HG02642 (cell line): ENCODE measurements at regions not wholly inside any gene's neighbourhood (a gene's known extent, or its start where the extent isn't known, plus 50 kb on each side); places are given as distances from the start of the nearest gene placed in this dataset.

Source experiments
- ATAC-seq: cut with Tn5 transposase; IDR thresholded peaks from one replicate; pipeline ENCODE4 v1.9.1; 2021; ENCODE audit warnings: mild to moderate bottlenecking; ENCODE audit not compliant: unreplicated experiment, poor library complexity

DNA sequence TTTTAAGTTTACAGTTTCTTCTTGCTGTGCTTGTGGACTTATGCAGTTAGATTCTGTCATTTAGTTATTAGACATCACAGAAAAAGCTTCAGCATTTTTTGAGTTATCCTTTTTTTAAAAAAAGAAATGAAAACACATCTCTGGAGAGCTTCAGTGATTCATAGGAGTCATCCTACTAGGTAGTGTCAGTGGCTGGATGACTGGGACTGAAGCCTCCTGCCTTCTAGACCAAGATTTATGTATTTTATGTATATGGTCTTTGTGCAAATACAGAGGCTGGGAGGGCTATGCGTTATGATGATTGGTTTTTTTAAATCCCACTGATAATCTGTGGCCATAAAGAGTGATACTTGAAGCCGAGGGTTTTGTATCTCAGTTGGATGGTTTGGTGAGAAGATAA lies 125.9 kb upstream of the JAG1 start:
- ATAC-seq = no peak

DNA sequence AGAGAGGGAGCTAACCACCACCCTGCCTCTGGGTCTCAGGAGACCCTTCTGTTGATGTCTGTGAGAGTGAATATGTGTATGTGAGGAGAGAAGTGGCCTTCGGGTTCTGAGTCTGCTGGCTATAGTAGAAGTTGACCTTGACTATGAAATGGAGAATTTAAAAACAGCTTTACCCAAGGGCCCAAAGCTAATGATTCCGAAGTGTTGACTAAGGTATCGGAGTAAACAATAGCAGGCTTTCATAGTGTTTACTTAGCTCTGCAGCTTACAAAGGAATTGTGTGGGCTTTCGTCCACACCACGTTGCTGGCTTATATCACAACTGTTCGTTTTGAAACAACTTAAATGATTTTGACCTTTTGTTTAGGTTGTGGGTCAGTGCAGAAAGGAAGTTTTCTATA lies 126.5 kb upstream of the JAG1 start:
- no peak for ATAC-seq

DNA sequence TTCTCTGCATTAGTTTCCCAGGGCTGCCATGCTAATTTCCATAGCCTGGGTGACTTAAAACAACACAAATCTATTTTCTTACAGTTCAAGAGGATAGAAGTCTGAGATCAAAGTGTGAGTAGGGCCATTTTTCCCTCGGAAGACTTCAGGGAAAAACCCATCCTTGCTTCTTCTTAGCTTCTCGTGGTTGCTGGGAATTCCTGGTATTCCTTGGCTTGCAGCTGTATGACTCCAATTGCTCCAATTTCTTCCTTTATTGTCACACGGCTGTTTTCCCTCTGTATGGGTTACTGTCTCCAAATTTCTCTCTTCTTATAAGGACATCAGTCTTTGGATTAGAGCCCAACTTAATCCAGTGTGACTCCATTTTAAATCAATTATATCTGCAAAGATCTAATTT lies 128.4 kb upstream of the JAG1 start:
- no peak for ATAC-seq

DNA sequence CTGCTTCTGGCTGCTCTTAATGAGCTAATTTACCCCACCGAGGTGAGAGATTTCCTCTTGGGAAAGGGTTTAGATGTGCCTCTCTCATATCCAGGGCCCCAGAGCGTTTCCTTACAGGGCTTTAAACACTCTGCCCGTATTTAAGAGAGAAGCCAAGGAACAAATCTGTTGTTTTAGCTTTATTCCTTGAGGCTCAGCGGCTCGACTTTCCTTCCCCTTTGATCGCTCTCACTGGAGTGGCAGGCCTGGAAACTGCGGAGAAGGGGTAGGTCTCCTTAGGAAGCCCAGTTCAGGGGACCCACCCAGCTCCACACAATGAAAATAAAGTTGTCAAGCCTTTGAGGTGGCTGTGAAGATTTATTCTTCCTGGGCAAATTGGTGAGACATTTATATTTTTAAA lies 132.0 kb upstream of the JAG1 start:
- ATAC-seq = no peak

DNA sequence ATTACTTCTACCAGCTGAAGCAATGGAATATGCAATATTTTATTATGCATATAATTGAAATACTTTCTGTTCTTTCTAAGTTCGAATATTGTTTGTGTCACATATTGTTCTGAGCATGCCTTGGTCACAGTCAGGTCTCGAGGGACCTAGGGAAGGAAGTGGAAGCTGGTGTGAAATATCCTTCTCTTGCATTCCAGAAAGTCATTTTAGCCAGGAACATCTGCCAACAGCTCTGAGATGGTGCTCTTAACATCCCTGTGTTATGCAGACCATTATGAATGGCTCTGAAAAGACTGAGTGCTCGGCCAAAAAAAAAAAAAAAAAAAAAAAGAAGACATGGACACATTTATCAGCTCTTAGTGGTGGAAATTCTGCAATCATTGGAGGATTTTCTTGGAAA lies 132.7 kb upstream of the JAG1 start:
- ATAC-seq = no peak

DNA sequence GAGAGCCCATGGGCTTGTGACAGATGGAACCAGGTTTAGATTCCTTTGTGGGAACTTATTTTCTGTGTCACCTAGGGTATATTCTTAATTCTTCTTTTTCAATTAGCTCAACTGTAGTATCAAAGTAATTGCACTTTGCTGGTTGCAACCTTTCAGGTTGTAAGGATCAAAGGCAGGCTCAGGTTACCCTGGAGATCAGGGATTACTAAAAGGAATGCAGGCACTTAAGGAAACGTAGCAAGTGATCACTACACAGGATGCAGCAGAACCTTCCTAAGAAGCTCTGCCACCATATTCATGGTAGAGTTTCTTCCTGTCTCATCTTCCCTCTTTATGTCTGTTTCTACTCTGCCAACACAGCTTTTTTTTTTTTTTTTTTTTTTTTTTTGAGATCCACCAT lies 133.2 kb upstream of the JAG1 start:
- ATAC-seq = no peak

DNA sequence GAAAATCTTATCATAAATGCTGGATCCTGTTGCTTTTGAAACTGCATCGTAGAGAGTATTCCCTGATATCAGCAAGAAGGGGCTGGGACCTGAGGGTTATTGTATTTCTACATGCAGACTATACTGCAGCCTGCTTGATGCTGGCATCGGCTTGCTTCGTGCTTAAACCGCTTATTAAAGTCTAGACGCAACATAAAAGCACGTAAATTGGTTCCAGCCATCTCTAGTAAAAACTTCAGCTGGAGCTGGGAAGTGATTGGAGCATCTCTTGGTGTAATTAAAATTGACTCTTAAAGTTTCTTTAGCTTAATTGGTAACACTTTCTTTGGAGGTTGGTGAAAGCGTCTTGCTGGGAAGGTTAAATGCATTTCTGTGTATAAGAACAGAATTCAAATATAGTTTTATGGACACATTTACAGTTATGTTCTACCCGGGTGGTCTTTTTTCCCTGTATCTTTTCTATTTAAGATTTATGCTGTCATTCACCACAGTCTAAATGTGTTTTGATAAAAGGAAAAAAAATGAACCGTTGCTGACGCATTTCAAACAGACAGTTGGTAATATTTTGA lies 139.0 kb upstream of the JAG1 start:
- no peak for ATAC-seq

DNA sequence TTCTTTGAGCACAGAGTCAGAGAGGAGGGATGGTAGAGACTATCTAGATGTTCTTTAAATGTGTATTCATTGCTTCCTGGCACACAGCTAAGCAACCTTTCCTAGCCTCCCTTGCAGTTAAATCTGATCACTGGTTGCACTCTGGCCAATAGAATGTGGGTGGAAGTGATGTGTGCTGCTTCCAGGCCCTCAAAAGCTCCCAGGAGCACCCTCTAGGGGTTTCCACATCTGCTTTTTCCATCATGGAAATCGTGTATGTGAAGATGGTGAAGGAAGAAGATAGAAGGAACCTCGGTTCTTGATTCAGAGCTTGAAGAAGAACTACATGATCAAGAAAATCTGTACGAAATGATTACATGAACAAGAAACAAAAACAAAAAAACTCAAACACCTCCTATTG lies 149.8 kb upstream of the JAG1 start:
- ATAC-seq = no peak

DNA sequence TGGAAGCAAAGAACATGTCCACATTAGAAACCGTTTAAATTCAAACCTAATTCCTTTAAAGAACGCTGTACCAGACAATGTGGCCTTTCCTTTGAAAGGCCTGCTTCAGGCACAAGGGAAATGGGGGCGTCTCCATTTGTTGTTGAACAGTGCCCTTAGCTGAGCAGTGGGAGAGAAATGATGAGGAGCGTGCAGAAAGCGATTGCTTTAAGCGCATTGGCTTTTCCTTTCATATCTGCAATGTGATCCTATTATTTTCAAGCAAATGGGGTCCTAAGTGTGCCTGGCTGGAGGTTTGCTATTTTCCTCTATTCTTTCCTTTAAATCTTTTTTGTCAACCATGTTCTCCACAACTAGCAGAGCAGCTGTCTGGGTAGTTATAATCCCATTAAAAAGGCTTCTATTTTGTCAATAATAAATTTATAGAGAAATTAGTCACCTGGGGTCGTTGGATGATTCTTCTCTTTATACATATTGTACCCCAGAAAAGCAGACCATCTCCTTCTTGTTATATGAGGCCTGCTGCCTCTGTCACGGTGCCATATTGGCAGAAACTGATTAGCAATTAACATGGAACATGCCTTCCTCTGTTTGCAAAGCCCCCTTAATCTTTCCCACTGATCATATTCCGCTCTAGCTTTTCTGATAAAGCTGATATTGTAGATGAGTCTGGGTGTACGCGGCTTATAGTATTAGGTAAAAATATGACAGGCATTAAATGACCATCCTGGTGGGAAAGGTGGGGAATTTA lies 151.1 kb upstream of the JAG1 start:
- ATAC-seq = no peak

DNA sequence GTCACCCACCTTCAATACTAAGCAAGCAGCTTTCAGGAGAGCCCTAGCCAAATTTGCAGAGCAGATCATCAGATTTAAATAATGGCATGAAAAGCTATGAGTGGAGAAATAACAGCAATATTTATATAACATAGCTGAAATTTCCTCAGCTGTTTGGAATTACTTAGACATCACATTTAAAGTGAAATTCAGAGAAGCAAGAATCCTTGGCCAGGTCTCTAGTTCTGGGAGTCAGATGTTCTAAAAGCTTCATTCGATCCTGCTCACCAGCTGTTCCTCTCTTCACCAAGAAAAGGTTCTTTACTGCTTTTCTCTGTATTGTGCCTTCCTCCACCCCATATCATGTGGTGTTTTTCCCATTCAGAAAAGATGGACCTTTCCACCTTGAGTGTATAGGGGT lies 152.3 kb upstream of the JAG1 start:
- ATAC-seq = no peak

DNA sequence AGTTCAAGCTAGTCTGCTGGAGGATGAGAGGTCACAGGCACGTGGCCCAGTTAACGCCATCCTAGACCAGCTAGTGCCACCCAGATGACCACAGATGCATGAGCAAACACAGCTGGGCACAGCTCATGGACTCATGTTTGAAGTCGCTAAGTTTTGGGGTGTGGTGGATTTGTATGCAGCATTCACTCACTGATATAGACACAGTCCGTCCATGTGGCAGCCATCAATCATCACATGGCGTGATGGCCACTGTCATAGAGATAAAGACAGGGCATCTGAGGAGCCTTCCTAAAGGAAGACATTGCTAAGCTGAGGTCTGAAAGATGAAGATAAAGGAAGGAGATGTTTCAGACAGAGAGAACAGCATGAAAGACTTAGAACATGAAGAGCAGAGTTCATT lies 154.4 kb upstream of the JAG1 start:
- ATAC-seq = no peak

DNA sequence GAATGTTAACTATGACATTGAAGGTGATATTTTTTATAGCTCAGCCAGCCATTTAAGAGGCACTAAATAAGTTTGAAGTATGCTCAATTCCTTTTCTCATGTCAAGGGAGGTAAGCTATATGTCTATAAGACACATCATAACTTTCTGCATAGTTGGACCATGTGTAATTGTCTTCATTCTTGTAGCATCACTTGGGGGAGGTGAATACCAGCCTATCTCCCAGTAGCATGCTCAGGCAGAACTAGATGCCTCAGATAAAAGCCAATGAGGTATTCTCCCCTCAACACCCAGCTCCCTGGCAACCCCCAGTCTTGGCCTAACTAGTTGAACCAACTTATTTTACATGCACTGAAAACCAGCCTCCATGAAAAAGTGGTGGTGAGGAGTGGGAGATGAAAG lies 158.3 kb upstream of the JAG1 start:
- no peak for ATAC-seq

DNA sequence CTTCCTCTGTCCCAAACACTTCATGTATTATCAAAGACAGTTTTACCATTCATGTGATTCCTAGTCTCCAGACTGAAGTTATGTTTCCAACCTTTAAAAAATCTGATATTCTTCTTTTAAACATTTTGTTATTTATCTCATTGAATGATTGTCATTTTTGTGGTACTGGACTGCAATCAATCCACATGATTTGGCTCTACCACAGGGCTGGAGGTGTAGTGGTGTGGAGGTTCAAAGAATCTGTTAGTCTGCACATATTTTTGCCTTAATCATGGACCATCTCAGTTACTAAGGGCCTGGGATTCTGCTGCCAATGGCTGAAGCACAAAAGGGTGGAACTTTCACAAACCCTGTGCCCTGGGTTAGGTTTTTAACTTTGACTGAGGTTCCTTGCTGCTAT lies 164.1 kb upstream of the JAG1 start:
- ATAC-seq = no peak

DNA sequence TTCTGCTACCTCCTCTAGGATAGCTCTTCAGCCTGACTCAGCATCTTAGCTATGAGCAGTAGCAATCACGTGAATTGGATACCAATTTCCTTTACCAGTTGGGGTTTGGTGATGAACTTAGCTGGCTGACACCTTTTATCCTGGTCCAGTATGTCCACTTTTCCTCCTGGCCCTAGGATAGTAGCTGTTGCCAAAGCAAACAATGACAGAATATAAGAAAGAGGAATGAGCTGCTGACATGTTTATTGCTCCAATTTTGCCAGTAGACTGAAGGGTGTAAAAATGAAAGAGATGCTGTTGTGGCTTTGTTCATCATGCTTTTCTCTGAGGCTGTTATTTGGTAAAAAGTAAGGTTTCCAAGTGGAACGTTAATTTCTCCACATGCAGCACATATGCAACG lies 168.3 kb upstream of the JAG1 start:
- ATAC-seq = no peak

DNA sequence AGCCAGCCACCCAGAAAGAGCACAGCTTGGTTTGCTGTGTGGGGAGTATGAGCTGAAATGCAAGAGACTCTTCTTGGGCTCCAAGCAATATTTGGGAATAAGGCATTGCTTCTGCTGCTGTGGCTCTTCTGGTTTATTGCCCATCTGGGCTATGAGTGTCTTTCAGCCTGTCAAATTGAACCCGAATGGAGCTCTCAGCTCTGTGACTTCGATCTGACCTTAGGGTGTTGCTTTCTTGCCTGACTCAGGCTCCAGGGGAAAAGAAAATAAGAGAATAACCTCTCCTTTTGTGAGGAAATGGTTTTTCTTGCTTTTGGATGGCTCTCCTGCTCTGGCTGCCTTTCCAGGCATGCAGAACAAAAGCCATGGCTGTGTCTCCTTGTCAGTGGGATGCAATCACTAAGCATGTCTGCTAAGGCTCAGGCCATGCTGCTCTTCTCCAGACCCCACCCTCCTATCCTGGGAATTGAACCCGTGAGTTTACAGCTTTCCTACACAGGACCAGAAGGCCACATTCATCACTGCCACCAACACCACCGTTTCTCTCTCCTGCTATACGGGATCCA lies 169.4 kb upstream of the JAG1 start:
- ATAC-seq = no peak

DNA sequence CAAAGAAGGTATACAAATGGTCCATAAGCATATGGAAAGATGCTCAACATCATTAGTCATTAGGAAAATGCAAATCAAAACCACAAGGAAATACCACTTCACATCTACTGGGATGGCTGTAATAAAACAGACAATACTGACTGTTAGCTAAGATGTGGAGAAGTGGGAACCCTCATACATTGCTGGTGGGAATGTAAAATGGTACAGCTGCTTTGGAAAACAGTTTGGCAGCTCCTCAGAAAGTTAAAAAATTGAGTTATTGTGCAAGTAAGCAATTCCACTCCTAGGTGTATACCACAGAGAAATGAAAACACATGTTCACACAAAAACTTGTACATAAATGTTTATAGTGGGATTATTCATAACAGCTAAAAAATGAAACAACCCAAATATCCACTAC lies 173.0 kb upstream of the JAG1 start:
- ATAC-seq = no peak

DNA sequence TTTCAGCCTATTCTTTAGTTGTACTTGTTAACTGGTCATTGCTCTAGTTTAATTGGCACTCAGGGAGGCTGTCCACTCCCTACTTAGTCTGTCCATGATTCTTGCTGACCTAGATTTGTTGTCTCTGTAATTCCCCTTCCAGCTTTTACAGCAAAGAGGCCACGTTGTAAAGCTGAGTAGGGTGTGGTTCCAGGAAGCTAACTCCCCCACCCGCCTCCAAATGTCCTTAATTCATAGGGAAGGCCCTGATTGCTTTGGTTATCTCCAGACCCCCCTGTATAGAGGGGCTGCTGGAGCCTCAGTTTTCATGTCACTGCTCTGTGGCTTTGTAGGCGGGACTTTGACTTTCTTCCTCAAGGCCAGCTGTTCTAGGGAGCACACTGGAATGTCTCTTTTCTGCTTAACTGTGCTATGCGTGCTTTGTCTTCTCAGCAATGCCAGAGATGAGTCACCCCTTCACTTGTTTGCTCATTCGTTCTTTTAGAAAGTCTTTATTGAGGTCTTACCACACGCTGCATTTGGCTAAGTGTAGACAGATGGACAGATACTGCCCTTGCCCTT lies 175.1 kb upstream of the JAG1 start:
- ATAC-seq = no peak

DNA sequence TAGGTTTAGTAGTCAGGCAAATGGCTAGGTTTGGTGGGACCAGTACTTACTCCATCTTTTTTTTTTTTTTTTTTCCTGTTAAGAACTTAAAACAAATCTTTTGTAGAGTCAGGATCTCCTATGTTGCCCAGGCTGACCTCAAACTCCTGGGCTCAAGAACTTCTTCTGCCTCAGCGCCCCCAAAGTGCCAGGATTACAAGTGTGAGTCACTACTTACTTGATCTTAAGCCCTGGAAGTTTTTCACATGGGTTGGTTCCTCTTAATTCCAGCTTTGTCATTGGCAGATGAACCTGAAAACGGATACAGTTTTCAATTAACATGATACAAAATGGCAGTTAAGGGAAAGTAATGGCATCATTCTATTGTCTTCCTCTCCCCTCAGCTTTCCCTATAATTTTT lies 179.4 kb upstream of the JAG1 start:
- no peak for ATAC-seq

DNA sequence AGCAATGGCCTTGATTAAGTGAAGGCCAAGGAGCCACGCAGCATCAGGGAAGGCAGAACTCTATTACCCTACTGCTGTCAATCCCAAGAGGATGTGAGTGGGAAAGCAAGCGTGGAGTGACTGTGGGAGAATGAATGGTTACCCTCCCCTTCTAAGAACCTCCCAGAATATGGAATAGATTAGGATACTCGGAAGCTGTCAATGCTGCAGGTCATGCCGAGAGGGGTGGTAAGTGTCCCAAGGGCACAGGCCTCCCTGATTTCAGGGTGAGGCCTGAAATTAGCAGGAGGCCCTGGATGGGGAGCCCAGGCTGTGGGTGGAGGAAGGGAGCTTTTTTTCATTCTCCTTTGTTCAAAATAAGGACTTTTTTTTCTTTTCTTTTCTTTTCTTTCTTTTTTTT lies 179.9 kb upstream of the JAG1 start:
- no peak for ATAC-seq

DNA sequence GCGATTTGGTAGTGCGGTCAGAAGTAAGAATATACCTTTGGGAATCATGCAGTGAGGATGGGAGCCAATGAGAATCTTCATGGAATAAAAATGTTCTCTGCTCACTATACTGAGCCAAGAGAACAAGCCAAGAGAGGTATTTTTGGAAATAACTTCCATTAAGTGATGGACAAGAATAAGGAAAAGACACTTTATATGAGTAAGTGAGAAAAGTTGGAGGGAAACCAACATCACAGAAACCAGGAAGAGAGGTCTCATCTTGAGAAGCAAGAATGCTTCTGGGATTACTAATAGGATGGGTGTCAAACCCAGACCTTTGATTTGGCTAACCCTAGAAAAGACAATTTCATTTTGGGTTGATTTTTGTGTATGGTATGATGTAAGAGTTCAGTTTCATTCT lies 181.2 kb upstream of the JAG1 start:
- ATAC-seq = no peak

DNA sequence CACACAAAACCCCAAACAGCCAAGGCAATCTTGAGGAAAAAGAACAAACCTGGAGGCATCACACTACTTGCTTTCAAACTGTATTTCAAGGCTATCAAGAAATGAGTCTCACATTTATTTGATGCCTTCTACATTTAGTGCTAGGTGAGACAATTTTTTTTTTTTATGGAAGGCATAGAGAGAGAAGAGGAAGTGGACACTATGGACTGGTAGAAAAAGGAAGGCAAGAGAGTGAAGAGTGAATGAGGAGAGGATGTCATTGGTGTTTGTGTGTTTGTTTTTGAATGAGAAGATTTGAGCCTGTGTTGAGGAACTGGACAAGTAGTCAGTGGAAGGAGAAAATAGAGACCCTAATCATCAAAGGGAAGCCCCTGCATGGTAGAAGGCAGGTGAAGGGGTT lies 182.0 kb upstream of the JAG1 start:
- no peak for ATAC-seq
